ENCODE measurements at regions not wholly inside any gene's neighbourhood (a gene's known extent, or its start where the extent isn't known, plus 50 kb on each side); places are given as distances from the start of the nearest gene placed in this dataset.
"Not testable (repeated sequence)": the region's sequence is repeated elsewhere in the genome, so short reads cannot be mapped to it uniquely, and the experiment has no call there.

- TF ChIP-seq, protein P1, sequence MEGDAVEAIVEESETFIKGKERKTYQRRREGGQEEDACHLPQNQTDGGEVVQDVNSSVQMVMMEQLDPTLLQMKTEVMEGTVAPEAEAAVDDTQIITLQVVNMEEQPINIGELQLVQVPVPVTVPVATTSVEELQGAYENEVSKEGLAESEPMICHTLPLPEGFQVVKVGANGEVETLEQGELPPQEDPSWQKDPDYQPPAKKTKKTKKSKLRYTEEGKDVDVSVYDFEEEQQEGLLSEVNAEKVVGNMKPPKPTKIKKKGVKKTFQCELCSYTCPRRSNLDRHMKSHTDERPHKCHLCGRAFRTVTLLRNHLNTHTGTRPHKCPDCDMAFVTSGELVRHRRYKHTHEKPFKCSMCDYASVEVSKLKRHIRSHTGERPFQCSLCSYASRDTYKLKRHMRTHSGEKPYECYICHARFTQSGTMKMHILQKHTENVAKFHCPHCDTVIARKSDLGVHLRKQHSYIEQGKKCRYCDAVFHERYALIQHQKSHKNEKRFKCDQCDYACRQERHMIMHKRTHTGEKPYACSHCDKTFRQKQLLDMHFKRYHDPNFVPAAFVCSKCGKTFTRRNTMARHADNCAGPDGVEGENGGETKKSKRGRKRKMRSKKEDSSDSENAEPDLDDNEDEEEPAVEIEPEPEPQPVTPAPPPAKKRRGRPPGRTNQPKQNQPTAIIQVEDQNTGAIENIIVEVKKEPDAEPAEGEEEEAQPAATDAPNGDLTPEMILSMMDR (IDR thresholded peaks at IDR 0.05), result no peak
- Histone ChIP-seq H3K4me1 (ENCODE audit: control insufficient read depth in 1 of 2, insufficient read depth in 1 of 2, low read depth in 1 of 2, low read length in 1 of 2) (peaks cover 0 to 4% of the 10 kb centered on the region in 2 experiments), H3K4me3 (ENCODE audit: low read depth in 1 of 2, low read length in 1 of 2) (no peak overlapping the region), H3K27me3 (peaks cover 49% of the 10 kb centered on the region), H3K9me3 (no peaks in the 10 kb centered on the region), H3K36me3 (no peaks in the 10 kb centered on the region), H3K27ac (no peak overlapping the region)
Measured at GRCh38 chr9:124164811-124165210, 92.9 kb upstream of the NEK6 start.

DNA sequence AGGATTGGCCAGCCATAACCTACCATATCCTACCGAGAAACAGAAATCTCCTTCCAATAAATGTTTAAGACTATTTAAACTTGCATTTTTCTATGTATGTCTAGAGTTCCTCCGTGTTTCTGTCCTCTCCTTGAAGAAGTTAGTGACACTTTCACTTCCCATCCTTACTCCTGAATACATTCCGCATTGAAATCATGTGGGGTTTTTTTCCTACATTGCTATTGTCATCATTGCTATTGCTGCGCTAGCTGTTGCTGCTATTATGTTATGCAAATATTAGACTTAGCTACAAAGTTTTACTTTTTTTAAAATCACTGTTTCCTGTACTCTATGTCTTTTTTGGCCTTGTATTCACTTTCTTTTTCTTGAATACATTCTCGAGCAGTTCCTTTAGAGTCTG, 83.3 kb upstream of the NEK6 start:
- Histone ChIP-seq H3K9me3 (no peaks in the 10 kb centered on the region), H3K4me1 (ENCODE audit: control insufficient read depth in 1 of 2, insufficient read depth in 1 of 2, low read depth in 1 of 2, low read length in 1 of 2) (no peaks in the 10 kb centered on the region), H3K4me3 (ENCODE audit: low read depth in 1 of 2, low read length in 1 of 2) (no peak overlapping the region), H3K27me3 (peaks cover 5% of the 10 kb centered on the region), H3K27ac (no peak overlapping the region), H3K36me3 (no peaks in the 10 kb centered on the region)
- TF ChIP-seq, protein P1 (IDR thresholded peaks at IDR 0.05), result no peak

GRCh38 chr9:124177522-124177921, 80.2 kb upstream of the NEK6 start:
- H3K36me3 ChIP-seq; H3K27ac ChIP-seq; H3K9me3 ChIP-seq; H3K4me3 ChIP-seq (ENCODE audit: low read depth in 1 of 2, low read length in 1 of 2); H3K4me1 ChIP-seq (ENCODE audit: control insufficient read depth in 1 of 2, insufficient read depth in 1 of 2, low read depth in 1 of 2, low read length in 1 of 2): not testable (repeated sequence)
- H3K27me3 ChIP-seq, result peaks cover 24% of the 10 kb centered on the region

DNA sequence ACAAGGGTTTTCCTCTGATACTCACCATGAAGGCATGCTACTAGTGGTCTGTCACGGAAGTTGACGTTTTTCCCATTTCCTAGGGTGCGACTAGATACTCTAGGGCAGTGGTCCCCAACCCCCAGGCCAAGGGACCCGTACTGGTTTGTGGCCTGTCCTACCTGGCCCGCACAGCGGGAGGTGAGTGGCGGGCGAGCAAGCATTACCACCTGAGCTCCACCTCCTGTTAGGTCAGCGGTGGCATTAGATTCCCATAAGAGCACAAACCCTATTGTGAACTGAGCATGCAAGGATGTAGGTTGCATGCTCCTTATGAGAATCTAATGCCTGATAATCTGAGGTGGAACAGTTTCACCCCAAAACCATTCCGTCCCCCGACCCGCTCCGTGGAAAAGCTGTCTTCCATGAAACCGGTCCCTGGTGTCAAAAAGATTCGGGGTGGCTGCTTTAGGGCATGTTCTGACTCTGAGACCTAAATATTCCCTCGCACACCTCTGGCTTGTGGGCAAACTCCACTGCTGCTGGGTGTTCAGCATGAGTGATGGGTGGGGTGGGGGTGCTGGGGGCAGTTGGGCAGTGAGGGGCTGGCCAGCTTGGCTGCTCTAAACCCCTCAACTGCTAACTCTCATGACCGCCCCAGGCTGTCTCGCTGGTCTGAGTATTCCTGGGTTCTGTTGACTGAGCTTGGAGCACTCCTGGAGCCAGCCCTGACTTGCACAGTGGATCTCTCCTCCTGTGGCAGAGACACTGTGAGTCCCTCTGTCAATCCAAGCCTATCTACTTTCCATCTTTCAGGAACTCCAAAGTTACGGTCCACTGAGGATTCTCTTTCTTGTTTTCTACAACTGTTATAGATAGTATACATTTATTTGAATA, 78.3 kb upstream of the NEK6 start:
- H3K4me3 ChIP-seq (ENCODE audit: low read depth in 1 of 2, low read length in 1 of 2), result no peak overlapping the region
- H3K27ac ChIP-seq, result no peak overlapping the region
- H3K27me3 ChIP-seq, result peaks cover 24% of the 10 kb centered on the region
- no peaks in the 10 kb centered on the region for H3K36me3 ChIP-seq
- TF ChIP-seq, protein P1 (IDR thresholded peaks at IDR 0.05), result no peak
- no peaks in the 10 kb centered on the region for H3K4me1 ChIP-seq (ENCODE audit: control insufficient read depth in 1 of 2, insufficient read depth in 1 of 2, low read depth in 1 of 2, low read length in 1 of 2)
- H3K9me3 ChIP-seq, result no peaks in the 10 kb centered on the region

DNA sequence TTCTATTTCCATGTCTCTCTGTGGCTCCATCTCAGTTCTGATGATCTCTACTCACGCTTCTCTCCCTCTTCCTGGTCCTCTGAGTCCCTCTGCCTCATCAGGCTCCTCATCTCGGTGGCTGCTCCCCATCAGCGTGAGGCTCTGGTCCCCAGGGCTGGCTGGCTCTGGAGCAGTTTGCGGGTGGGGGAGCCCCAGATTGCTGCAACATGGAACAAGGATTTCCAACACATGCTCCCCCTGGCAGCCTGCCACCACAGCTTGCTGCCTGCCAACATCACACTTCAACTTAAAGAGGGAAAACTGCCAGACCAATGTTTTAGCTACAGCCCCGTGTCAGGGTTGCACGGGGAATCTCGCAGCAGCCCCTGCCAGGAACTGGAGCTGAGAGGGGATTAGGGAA, 77.2 kb upstream of the NEK6 start:
- TF ChIP-seq, protein P1 (IDR thresholded peaks at IDR 0.05), result no peak
- no peak overlapping the region for H3K27ac ChIP-seq
- no peak overlapping the region for H3K4me3 ChIP-seq (ENCODE audit: low read depth in 1 of 2, low read length in 1 of 2)
- no peaks in the 10 kb centered on the region for H3K9me3 ChIP-seq
- no peaks in the 10 kb centered on the region for H3K4me1 ChIP-seq (ENCODE audit: control insufficient read depth in 1 of 2, insufficient read depth in 1 of 2, low read depth in 1 of 2, low read length in 1 of 2)
- no peaks in the 10 kb centered on the region for H3K36me3 ChIP-seq
- peaks cover 24% of the 10 kb centered on the region for H3K27me3 ChIP-seq

DNA sequence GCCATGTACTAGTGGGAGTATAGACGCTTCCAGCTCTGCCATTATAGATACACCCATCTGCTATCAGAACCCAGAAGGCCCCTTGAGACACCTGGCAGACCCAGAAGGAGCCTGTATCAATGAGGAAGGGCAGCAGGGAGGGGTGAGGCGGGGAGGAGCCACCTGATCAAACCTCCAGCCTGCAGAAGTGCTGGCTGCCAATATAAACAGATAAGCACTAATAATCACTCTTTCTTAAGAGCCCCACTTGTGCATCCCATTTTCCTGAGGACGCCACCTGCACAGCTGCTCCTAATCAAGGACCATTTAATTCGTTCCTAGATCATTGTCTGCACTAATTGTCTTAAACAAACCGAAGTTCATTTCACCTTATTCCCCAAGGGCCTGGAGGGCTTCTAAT, 75.0 kb upstream of the NEK6 start:
- Histone ChIP-seq H3K4me3 (ENCODE audit: low read depth in 1 of 2, low read length in 1 of 2) (no peak overlapping the region), H3K27me3 (peaks cover 24% of the 10 kb centered on the region), H3K9me3 (no peaks in the 10 kb centered on the region), H3K36me3 (no peaks in the 10 kb centered on the region), H3K27ac (no peak overlapping the region), H3K4me1 (ENCODE audit: control insufficient read depth in 1 of 2, insufficient read depth in 1 of 2, low read depth in 1 of 2, low read length in 1 of 2) (no peaks in the 10 kb centered on the region)
- TF ChIP-seq, protein P1 (IDR thresholded peaks at IDR 0.05), result no peak

All from neutrophil (primary cell).